ENCODE measurements at regions not wholly inside any gene's neighbourhood (a gene's known extent, or its start where the extent isn't known, plus 50 kb on each side); places are given as distances from the start of the nearest gene placed in this dataset.

DNA sequence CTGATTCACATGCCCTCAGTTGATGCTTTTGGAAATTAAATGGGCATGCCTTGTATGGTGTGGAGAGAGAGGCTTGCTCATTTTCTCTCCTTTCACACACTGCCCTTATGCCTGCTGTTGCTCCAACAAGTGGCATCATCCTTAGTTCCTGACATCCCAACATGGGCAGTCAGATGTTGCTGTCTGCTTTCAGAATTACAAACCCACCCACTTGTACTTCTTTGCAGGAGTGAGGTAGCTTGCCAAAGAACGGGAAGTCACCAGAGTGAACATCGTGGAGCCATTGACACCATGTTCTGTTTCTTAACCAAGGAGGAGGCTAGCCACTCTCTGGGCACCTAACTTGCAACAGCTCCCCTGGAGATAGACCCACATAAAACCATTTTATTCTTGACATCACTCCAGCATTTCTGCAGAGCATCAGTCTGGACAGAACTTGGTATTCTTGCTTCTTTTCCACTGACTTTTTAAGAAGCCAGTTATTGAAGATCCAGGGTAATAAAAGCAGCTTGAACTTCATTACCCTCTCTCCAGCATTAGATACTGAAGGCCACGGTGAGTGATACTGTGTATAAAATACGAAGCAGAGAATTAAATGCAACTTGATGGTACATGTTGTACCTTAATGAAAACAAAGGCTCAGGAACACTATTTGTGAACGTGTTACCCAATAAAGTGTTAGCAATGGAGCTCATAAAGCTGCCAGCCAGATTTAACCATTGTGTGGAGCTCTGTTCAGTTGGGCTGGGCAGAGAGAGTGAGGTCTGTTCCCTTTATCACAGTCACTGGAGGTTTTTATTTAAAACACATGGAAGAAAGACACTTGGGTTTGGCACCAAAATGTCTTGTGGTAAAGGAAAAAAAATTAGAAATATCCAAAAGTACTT, 195.8 kb upstream of the HABP2 start:
- Histone ChIP-seq H3K9me3 (no peaks in the 10 kb centered on the region), H3K4me3 (no peak overlapping the region), H3K27me3 (no peaks in the 10 kb centered on the region), H3K36me3 (no peaks in the 10 kb centered on the region), H3K4me1 (peaks cover 0 to 9% (median 0%) of the 10 kb centered on the region in 4 donors), H3K27ac (no peak overlapping the region)
- no peak for TF ChIP-seq CTCF (IDR thresholded peaks at IDR 0.05)
- no peak for TF ChIP-seq POLR2A (IDR thresholded peaks at IDR 0.05)
- TF ChIP-seq EP300 (IDR thresholded peaks at IDR 0.05): no peak
- 59 to 74% methylated on average over 5 of the region's 5 CpGs for WGBS, 2 donors
- DNase-seq (ENCODE audit: low spot score in 2 of 2): no peak

DNA sequence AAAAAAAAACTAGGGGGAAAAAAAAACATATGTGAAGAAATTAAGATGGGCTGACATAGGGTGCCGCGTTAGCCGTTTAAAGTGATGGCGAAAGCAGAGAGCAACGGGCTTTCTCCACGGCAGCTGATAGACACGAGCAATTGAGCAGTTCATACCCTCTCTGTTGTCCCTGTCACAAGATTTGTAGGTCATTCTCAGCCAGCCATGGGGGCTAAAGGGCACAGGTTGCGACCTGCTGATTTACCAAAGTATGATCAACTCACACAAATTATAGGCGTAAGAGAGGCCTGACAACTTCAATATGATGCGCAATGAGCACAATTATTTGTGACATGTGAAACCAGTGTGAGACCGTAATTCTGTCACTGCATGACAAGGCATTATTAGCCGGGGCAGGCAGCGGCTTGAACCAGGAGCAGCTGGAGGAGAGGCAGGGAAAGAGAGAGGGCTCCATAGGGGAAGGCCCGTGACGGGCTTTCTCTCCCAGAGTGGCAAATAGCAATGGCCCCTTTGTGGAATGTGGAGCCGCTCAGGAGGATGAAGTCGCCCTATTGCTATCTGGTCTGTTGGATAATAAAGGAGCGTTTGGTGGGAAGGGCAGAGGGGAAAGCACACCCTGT, 195.1 kb upstream of the HABP2 start:
- no peak for TF ChIP-seq POLR2A (IDR thresholded peaks at IDR 0.05)
- no peak for TF ChIP-seq EP300 (IDR thresholded peaks at IDR 0.05)
- no peak for TF ChIP-seq CTCF (IDR thresholded peaks at IDR 0.05)
- DNase-seq (ENCODE audit: low spot score in 2 of 2): no peak
- peaks cover 0 to 9% (median 0%) of the 10 kb centered on the region in 4 donors for H3K4me1 ChIP-seq
- H3K36me3 ChIP-seq: no peaks in the 10 kb centered on the region
- H3K4me3 ChIP-seq: no peak overlapping the region
- H3K9me3 ChIP-seq: no peaks in the 10 kb centered on the region
- WGBS, 2 donors: 86% methylated on average over 18 of the region's 18 CpGs
- no peaks in the 10 kb centered on the region for H3K27me3 ChIP-seq
- no peak overlapping the region for H3K27ac ChIP-seq

GRCh38 chr10:113359655-113360054, 193.2 kb upstream of the HABP2 start:
- no peaks in the 10 kb centered on the region for H3K9me3 ChIP-seq
- no peak for DNase-seq (ENCODE audit: low spot score in 2 of 2)
- peaks cover 0 to 9% (median 0%) of the 10 kb centered on the region in 4 donors for H3K4me1 ChIP-seq
- H3K27ac ChIP-seq: no peak overlapping the region
- H3K27me3 ChIP-seq: no peaks in the 10 kb centered on the region
- no peak for TF ChIP-seq CTCF (IDR thresholded peaks at IDR 0.05)
- TF ChIP-seq POLR2A (IDR thresholded peaks at IDR 0.05): no peak
- no peak overlapping the region for H3K4me3 ChIP-seq
- no peaks in the 10 kb centered on the region for H3K36me3 ChIP-seq

GRCh38 chr10:113360870-113361269, 192.0 kb upstream of the HABP2 start:
- no peak for DNase-seq (ENCODE audit: low spot score in 2 of 2)
- H3K4me1 ChIP-seq: peaks cover 0 to 9% (median 0%) of the 10 kb centered on the region in 4 donors
- TF ChIP-seq POLR2A (IDR thresholded peaks at IDR 0.05) (no peak), EP300 (IDR thresholded peaks at IDR 0.05) (no peak), CTCF (IDR thresholded peaks at IDR 0.05) (no peak)
- no peaks in the 10 kb centered on the region for H3K27me3 ChIP-seq
- H3K27ac ChIP-seq: no peak overlapping the region
- H3K36me3 ChIP-seq: no peaks in the 10 kb centered on the region
- no peak overlapping the region for H3K4me3 ChIP-seq
- 63 to 75% methylated on average over 4 of the region's 4 CpGs for whole genome bisulfite sequencing, 2 donors
- peaks cover 0 to 4% (median 0%) of the 10 kb centered on the region in 4 donors for H3K9me3 ChIP-seq

DNA sequence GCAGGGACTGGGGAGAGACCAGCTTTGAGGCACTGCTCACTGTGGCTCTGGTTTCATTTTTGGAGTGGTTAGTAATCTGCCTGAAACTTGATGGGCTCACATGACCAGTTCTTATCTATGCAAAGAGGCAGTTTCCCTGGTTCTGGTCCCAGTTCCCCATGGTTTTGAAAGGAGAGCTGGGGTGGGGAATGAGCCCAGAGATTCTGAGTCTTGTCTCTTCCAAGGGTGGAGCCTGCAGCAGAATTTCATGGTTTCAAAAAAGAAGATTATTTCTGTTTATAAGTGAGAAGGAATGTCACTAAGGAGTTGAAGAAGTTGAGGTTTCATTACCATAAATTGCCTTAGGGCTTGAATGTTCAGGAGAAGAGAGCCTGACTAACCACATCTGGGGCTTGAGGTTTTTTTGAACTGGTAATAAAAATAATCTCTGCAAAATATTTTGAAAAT, 190.2 kb upstream of the HABP2 start:
- peak overlapping the region in 1 of 4 donors; percentile 8 for H3K27ac ChIP-seq

More for the DNA sequence above, 190.2 kb upstream of the HABP2 start:
- TF ChIP-seq POLR2A (IDR thresholded peaks at IDR 0.05): no peak
- TF ChIP-seq EP300 (IDR thresholded peaks at IDR 0.05): no peak
- no peak for TF ChIP-seq CTCF (IDR thresholded peaks at IDR 0.05)
- no peak overlapping the region for H3K4me3 ChIP-seq
- H3K9me3 ChIP-seq: peaks cover 0 to 4% (median 0%) of the 10 kb centered on the region in 4 donors
- DNase-seq (ENCODE audit: low spot score in 2 of 2): peak in 1 of 2 donors; percentile 6
- H3K36me3 ChIP-seq: no peaks in the 10 kb centered on the region
- H3K27me3 ChIP-seq: no peaks in the 10 kb centered on the region
- H3K4me1 ChIP-seq: peaks cover 0 to 9% (median 0%) of the 10 kb centered on the region in 4 donors

Measured in tibial nerve (tissue), 4 donors.